ENCODE measurements at regions not wholly inside any gene's neighbourhood (a gene's known extent, or its start where the extent isn't known, plus 50 kb on each side); places are given as distances from the start of the nearest gene placed in this dataset.

- no peak for DNase-seq
Measured at GRCh38 chr5:27406020-27406419, 367.6 kb upstream of the CDH9 start.

- no peak for DNase-seq
Measured at GRCh38 chr5:27403243-27403882, 365.0 kb upstream of the CDH9 start.

- no peak for DNase-seq
Measured at GRCh38 chr5:27402828-27403227, 364.4 kb upstream of the CDH9 start.

- no peak for DNase-seq
Measured at GRCh38 chr5:27396998-27397397, 358.6 kb upstream of the CDH9 start.

- no peak for DNase-seq
Measured at GRCh38 chr5:27392716-27393115, 354.3 kb upstream of the CDH9 start.

- no peak for DNase-seq
Measured at GRCh38 chr5:27389696-27390095, 351.3 kb upstream of the CDH9 start.

- DNase-seq, result no peak
Measured at GRCh38 chr5:27388755-27389154, 350.4 kb upstream of the CDH9 start.

- no peak for DNase-seq
Measured at GRCh38 chr5:27387535-27388073, 349.2 kb upstream of the CDH9 start.

- DNase-seq, result no peak
Measured at GRCh38 chr5:27381686-27382085, 343.3 kb upstream of the CDH9 start.

GRCh38 chr5:27377626-27378025, 339.2 kb upstream of the CDH9 start:
- DNase-seq, result no peak

- no peak for DNase-seq
Measured at GRCh38 chr5:27353970-27354369, 315.6 kb upstream of the CDH9 start.

GRCh38 chr5:27353540-27353939, 315.2 kb upstream of the CDH9 start:
- no peak for DNase-seq

- DNase-seq, result no peak
Measured at GRCh38 chr5:27341342-27341741, 303.0 kb upstream of the CDH9 start.

- no peak for DNase-seq
Measured at GRCh38 chr5:27336817-27337216, 298.4 kb upstream of the CDH9 start.

GRCh38 chr5:27328480-27328879, 290.1 kb upstream of the CDH9 start:
- no peak for DNase-seq

GRCh38 chr5:27325513-27325912, 287.1 kb upstream of the CDH9 start:
- DNase-seq, result no peak

GRCh38 chr5:27318701-27319100, 280.3 kb upstream of the CDH9 start:
- DNase-seq, result no peak

- no peak for DNase-seq
Measured at GRCh38 chr5:27316271-27316650, 277.9 kb upstream of the CDH9 start.

GRCh38 chr5:27315363-27316270, 277.2 kb upstream of the CDH9 start:
- no peak for DNase-seq

GRCh38 chr5:27313549-27313948, 275.2 kb upstream of the CDH9 start:
- no peak for DNase-seq

- DNase-seq, result no peak
Measured at GRCh38 chr5:27312291-27312893, 274.0 kb upstream of the CDH9 start.

GRCh38 chr5:27311544-27311943, 273.2 kb upstream of the CDH9 start:
- DNase-seq, result no peak

GRCh38 chr5:27308153-27308552, 269.8 kb upstream of the CDH9 start:
- DNase-seq, result no peak

- DNase-seq, result no peak
Measured at GRCh38 chr5:27290172-27290571, 251.8 kb upstream of the CDH9 start.

Data from DMS 273 treated with DMSO at 0.1 percent for 48 hours (cell line).